OCI-LY7 (cell line): ENCODE measurements at regions not wholly inside any gene's neighbourhood (a gene's known extent, or its start where the extent isn't known, plus 50 kb on each side); places are given as distances from the start of the nearest gene placed in this dataset.

Source experiments
- BruUV-seq: library from RNA; stranded (reverse); fragments of 400-500 nt; replicated peaks from 2 replicates; lab custom pipeline; 2021; lab: Mats Ljungman, UMichigan
- CTCF ChIA-PET: fragments of 300-600 bp; sonication (Branson Sonifier 250); formaldehyde crosslinking; loops from one replicate; lab custom pipeline; 2022; ENCODE audit warnings: antibody characterized with exemption; ENCODE audit not compliant: unreplicated experiment; lab: Charles Lee
- POLR2A ChIA-PET: fragments of 300-600 bp; sonication (Branson Sonifier 250); formaldehyde crosslinking; loops from one replicate; lab custom pipeline; 2022; ENCODE audit warnings: antibody characterized with exemption; lab: Charles Lee
- DNase-seq: peaks from one replicate; pipeline ENCODE4 v3.0.0-alpha.2; 2015; ENCODE audit warnings: low spot score
- H2AFZ ChIP-seq: fragments of 200-600 bp; sonication (generic), shearing (Covaris generic); 2 replicates; pipeline ENCODE4 v1.6.1; 2014; ENCODE audit warnings: mild to moderate bottlenecking, antibody characterized with exemption, low read length, moderate library complexity
- H3K27ac ChIP-seq: fragments of 200-600 bp; sonication (generic); 2 replicates; pipeline ENCODE4 v1.5.1; 2014; ENCODE audit warnings: mixed run types, low read depth, mild to moderate bottlenecking, moderate library complexity, low read length, inconsistent platforms; ENCODE audit not compliant: poor library complexity, severe bottlenecking
- H3K36me3 ChIP-seq: fragments of 200-600 bp; sonication (generic); 2 replicates; pipeline ENCODE4 v1.6.1; 2014; ENCODE audit warnings: mild to moderate bottlenecking, antibody characterized with exemption, low read length, moderate library complexity, mixed read lengths; ENCODE audit not compliant: insufficient read depth
- H3K4me1 ChIP-seq: fragments of 200-600 bp; sonication (generic); 2 replicates; pipeline ENCODE4 v1.5.1; 2014; ENCODE audit warnings: mild to moderate bottlenecking, low read length; ENCODE audit not compliant: insufficient read depth, poor library complexity, severe bottlenecking
- H3K4me2 ChIP-seq: fragments of 200-600 bp; sonication (generic); 2 replicates; pipeline ENCODE4 v1.6.1; 2014; ENCODE audit warnings: mild to moderate bottlenecking, low read length
- H3K4me3 ChIP-seq: fragments of 200-600 bp; sonication (generic); 2 replicates; pipeline ENCODE4 v1.5.1; 2014; ENCODE audit warnings: mild to moderate bottlenecking, low read depth, low read length; ENCODE audit not compliant: poor library complexity, severe bottlenecking
- H3K79me2 ChIP-seq: fragments of 200-600 bp; sonication (generic); 2 replicates; pipeline ENCODE4 v1.6.1; 2016; ENCODE audit warnings: low read depth, mild to moderate bottlenecking, low read length, moderate library complexity, mixed read lengths; ENCODE audit not compliant: insufficient read depth
- H3K9me2 ChIP-seq: fragments of 200-600 bp; sonication (generic); 2 replicates; pipeline ENCODE4 v1.6.1; 2016; ENCODE audit warnings: mild to moderate bottlenecking, low read length, mixed read lengths; ENCODE audit not compliant: insufficient read depth
- H3K9me3 ChIP-seq: fragments of 200-600 bp; sonication (generic); 2 replicates; pipeline ENCODE4 v1.6.1; 2014; ENCODE audit warnings: mild to moderate bottlenecking, mixed run types, low read length, mixed read lengths
- H4K20me1 ChIP-seq: fragments of 200-600 bp; sonication (generic); 2 replicates; pipeline ENCODE4 v1.6.1; 2014; ENCODE audit warnings: mild to moderate bottlenecking, antibody characterized with exemption, low read length, moderate library complexity, mixed read lengths; ENCODE audit not compliant: insufficient read depth
- CTCF ChIP-seq: fragments of 200-600 bp; sonication (generic); conservative IDR thresholded peaks from 2 replicates; pipeline ENCODE4 v1.5.1; 2014; ENCODE audit warnings: mild to moderate bottlenecking, antibody characterized with exemption, low read length, moderate library complexity, mixed read lengths
- EZH2phosphoT487 ChIP-seq: fragments of 200-600 bp; sonication (generic); IDR thresholded peaks from 2 replicates; pipeline ENCODE4 v1.6.1; 2018; ENCODE audit warnings: low read depth, borderline replicate concordance, mild to moderate bottlenecking, mixed run types, antibody characterized with exemption, low read length, moderate library complexity, mixed read lengths
- intact Hi-C: fragments of 100-400 bp; cut with micrococcal nuclease; formaldehyde crosslinking; loops from one replicate; pipeline ENCODE4 v1.10.0; 2022; ENCODE audit not compliant: unreplicated experiment

GRCh38 chr15:35168464-35168863 is 83.4 kb upstream of the NANOGP8 start:
- intact Hi-C loops = no loop called here
- no peak overlapping the region for H3K4me2 ChIP-seq
- POLR2A ChIA-PET = no interaction called here

GRCh38 chr15:35167675-35168074 is 82.6 kb upstream of the NANOGP8 start:
- Histone ChIP-seq H4K20me1 (no peaks in the 10 kb centered on the region), H3K4me2 (no peak overlapping the region), H2AFZ (no peak overlapping the region), H3K9me3 (no peaks in the 10 kb centered on the region), H3K4me3 (no peak overlapping the region), H3K4me1 (no peaks in the 10 kb centered on the region), H3K27ac (no peak overlapping the region), H3K79me2 (no peaks in the 10 kb centered on the region), H3K9me2 (no peaks in the 10 kb centered on the region), H3K36me3 (no peaks in the 10 kb centered on the region)
- TF ChIP-seq CTCF (no peak), EZH2phosphoT487 (no peak)
- ChIA-PET POLR2A (no interaction called here), CTCF (no interaction called here)
- no TSS peak for BruUV-seq
- no peak for DNase-seq
- intact Hi-C loops = no loop called here

More at GRCh38 chr15:35168464-35168863, 83.4 kb upstream of the NANOGP8 start:
- H3K36me3 ChIP-seq = no peaks in the 10 kb centered on the region
- no peaks in the 10 kb centered on the region for H3K4me1 ChIP-seq
- H3K79me2 ChIP-seq = no peaks in the 10 kb centered on the region
- TF ChIP-seq CTCF = no peak
- no peak for TF ChIP-seq EZH2phosphoT487
- H3K9me2 ChIP-seq = no peaks in the 10 kb centered on the region
- CTCF ChIA-PET = no interaction called here
- no peak for DNase-seq
- H3K4me3 ChIP-seq = no peak overlapping the region
- BruUV-seq = no TSS peak
- no peaks in the 10 kb centered on the region for H3K9me3 ChIP-seq
- H2AFZ ChIP-seq = no peak overlapping the region
- no peaks in the 10 kb centered on the region for H4K20me1 ChIP-seq
- no peak overlapping the region for H3K27ac ChIP-seq

GRCh38 chr15:35166730-35167359 is 81.8 kb upstream of the NANOGP8 start:
- no peak overlapping the region for H3K4me2 ChIP-seq
- H4K20me1 ChIP-seq = no peaks in the 10 kb centered on the region
- no peaks in the 10 kb centered on the region for H3K9me2 ChIP-seq
- H3K4me3 ChIP-seq = no peak overlapping the region
- POLR2A ChIA-PET = no interaction called here
- intact Hi-C loops = no loop called here
- H2AFZ ChIP-seq = no peak overlapping the region
- H3K36me3 ChIP-seq = no peaks in the 10 kb centered on the region
- no peaks in the 10 kb centered on the region for H3K79me2 ChIP-seq
- no peaks in the 10 kb centered on the region for H3K4me1 ChIP-seq
- H3K27ac ChIP-seq = no peak overlapping the region
- no peak for DNase-seq
- TF ChIP-seq EZH2phosphoT487 = no peak
- CTCF ChIA-PET = no interaction called here
- H3K9me3 ChIP-seq = no peaks in the 10 kb centered on the region
- no TSS peak for BruUV-seq
